H1 (cell line): ENCODE measurements at regions not wholly inside any gene's neighbourhood (a gene's known extent, or its start where the extent isn't known, plus 50 kb on each side); places are given as distances from the start of the nearest gene placed in this dataset.

Source experiments
- GABPA ChIP-seq: IDR thresholded peaks from 2 replicates; pipeline ENCODE4 v1.6.1; 2011; ENCODE audit warnings: mild to moderate bottlenecking, low read length, moderate library complexity, borderline replicate concordance; ENCODE audit not compliant: insufficient read depth
- JUND ChIP-seq: IDR thresholded peaks from 2 replicates; pipeline ENCODE4 v1.6.1; 2011; ENCODE audit warnings: mild to moderate bottlenecking, improper control_type of control experiment, low read length
- TEAD4 ChIP-seq: IDR thresholded peaks from 2 replicates; pipeline ENCODE4 v1.6.1; 2012; ENCODE audit warnings: low read depth, low read length, inconsistent platforms, mixed read lengths

GRCh38 chr17:52986056-52986662 lies 827.6 kb upstream of the CA10 start:
- no peak for TF ChIP-seq GABPA
- TF ChIP-seq TEAD4 = no peak
- no peak for TF ChIP-seq JUND
